IMR-90 (cell line): ENCODE measurements at regions not wholly inside any gene's neighbourhood (a gene's known extent, or its start where the extent isn't known, plus 50 kb on each side); places are given as distances from the start of the nearest gene placed in this dataset.

ENCODE experiments used
- ATAC-seq: fragments of 200-7000 bp; cut with Tn5 transposase; 2 replicates; pipeline ENCODE4 v1.9.1; 2020; ENCODE audit warnings: low read depth, mild to moderate bottlenecking, moderate library complexity
- BruUV-seq: library from RNA; stranded (reverse); fragments of 400-500 nt; replicated peaks from 2 replicates; lab custom pipeline; 2021; lab: Mats Ljungman, UMichigan
- CTCF ChIA-PET: fragments of 300-600 bp; formaldehyde crosslinking; extraction: SDS; loops from one replicate; lab custom pipeline; 2021; ENCODE audit warnings: antibody characterized with exemption; lab: Yijun Ruan, JAX
- POLR2A ChIA-PET: fragments of 300-600 bp; sonication (Branson Sonifier 250); formaldehyde crosslinking; loops from one replicate; lab custom pipeline; 2022; ENCODE audit warnings: antibody characterized with exemption; ENCODE audit not compliant: unreplicated experiment; lab: Charles Lee
- DNase-seq: peaks from one replicate; pipeline ENCODE4 v3.0.0; 2013
- H2AFZ ChIP-seq: replicated peaks from 2 replicates; pipeline ENCODE3; 2013; ENCODE audit warnings: low read length, mild to moderate bottlenecking; ENCODE audit not compliant: poor library complexity
- H2AK5ac ChIP-seq: 2 replicates; pipeline ENCODE4 v1.6.1; 2013; ENCODE audit warnings: low read depth, low read length, inconsistent platforms
- H2AK9ac ChIP-seq: replicated peaks from 2 replicates; pipeline ENCODE3; 2013; ENCODE audit warnings: mild to moderate bottlenecking, low read depth, low read length, moderate library complexity; ENCODE audit not compliant: poor library complexity
- H2BK120ac ChIP-seq: 2 replicates; pipeline ENCODE4 v1.6.1; 2013; ENCODE audit warnings: low read depth, low read length, inconsistent platforms
- H2BK15ac ChIP-seq: 3 replicates; pipeline ENCODE4 v1.6.1; 2013; ENCODE audit warnings: low read depth, low read length, inconsistent platforms
- H2BK20ac ChIP-seq: 2 replicates; pipeline ENCODE4 v1.6.1; 2013; ENCODE audit warnings: low read depth, mild to moderate bottlenecking, inconsistent platforms, low read length, moderate library complexity
- H2BK5ac ChIP-seq: 2 replicates; pipeline ENCODE4 v1.6.1; 2013; ENCODE audit warnings: mild to moderate bottlenecking, low read depth, low read length, inconsistent platforms; ENCODE audit not compliant: poor library complexity, severe bottlenecking
- H3K14ac ChIP-seq: replicated peaks from 2 replicates; pipeline ENCODE4 v1.6.1; 2013; ENCODE audit warnings: low read depth, low read length, inconsistent platforms
- H3K18ac ChIP-seq: 2 replicates; pipeline ENCODE4 v1.6.1; 2013; ENCODE audit warnings: low read depth, low read length, control low read depth
- H3K23ac ChIP-seq: 2 replicates; pipeline ENCODE4 v1.6.1; 2013; ENCODE audit warnings: low read depth, low read length, inconsistent platforms
- H3K27ac ChIP-seq: 2 replicates; pipeline ENCODE4 v1.5.1; 2013; ENCODE audit warnings: mild to moderate bottlenecking, control low read depth, low read length; ENCODE audit not compliant: insufficient read depth
- H3K27me3 ChIP-seq: 2 replicates; pipeline ENCODE4 v1.6.1; 2013; ENCODE audit warnings: low read length; ENCODE audit not compliant: control insufficient read depth, insufficient read depth
- H3K36me3 ChIP-seq: 2 replicates; pipeline ENCODE4 v1.6.1; 2013; ENCODE audit warnings: low read length, mixed read lengths; ENCODE audit not compliant: control insufficient read depth, insufficient read depth
- H3K4ac ChIP-seq: 2 replicates; pipeline ENCODE4 v1.6.1; 2013; ENCODE audit warnings: low read depth, low read length, inconsistent platforms
- H3K4me1 ChIP-seq: 2 replicates; pipeline ENCODE4 v1.6.1; 2013; ENCODE audit warnings: low read length, mixed read lengths; ENCODE audit not compliant: control insufficient read depth, insufficient read depth
- H3K4me2 ChIP-seq: 2 replicates; pipeline ENCODE4 v1.6.1; 2013; ENCODE audit warnings: low read depth, mild to moderate bottlenecking, control low read depth, low read length, moderate library complexity
- H3K4me3 ChIP-seq: 2 replicates; pipeline ENCODE4 v1.5.1; 2013; ENCODE audit warnings: low read depth, mild to moderate bottlenecking, control low read depth, low read length, moderate library complexity; ENCODE audit not compliant: insufficient read depth
- H3K56ac ChIP-seq: 2 replicates; pipeline ENCODE4 v1.6.1; 2013; ENCODE audit warnings: low read length, inconsistent platforms; ENCODE audit not compliant: insufficient read depth; ENCODE audit errors: extremely low read depth
- H3K79me1 ChIP-seq, 2 experiments: 2 replicates each; pipeline ENCODE4 v1.6.1; 2013; ENCODE audit warnings: low read length in 2 of 2, inconsistent platforms in 1 of 2, low read depth in 1 of 2
- H3K9ac ChIP-seq: 2 replicates; pipeline ENCODE4 v1.6.1; 2013; ENCODE audit warnings: low read depth, low read length, control low read depth
- H3K9me1 ChIP-seq: 2 replicates; pipeline ENCODE4 v1.6.1; 2013; ENCODE audit warnings: low read length, inconsistent platforms; ENCODE audit not compliant: insufficient read depth
- H3K9me3 ChIP-seq: 2 replicates; pipeline ENCODE4 v1.6.1; 2013; ENCODE audit warnings: low read length; ENCODE audit not compliant: control insufficient read depth, insufficient read depth
- H4K20me1 ChIP-seq: 2 replicates; pipeline ENCODE4 v1.6.1; 2013; ENCODE audit warnings: low read length, inconsistent platforms; ENCODE audit not compliant: insufficient read depth
- H4K5ac ChIP-seq: 2 replicates; pipeline ENCODE4 v1.6.1; 2013; ENCODE audit warnings: mild to moderate bottlenecking, low read depth, low read length, control low read depth
- H4K8ac ChIP-seq, 2 experiments: 2 replicates each; pipeline ENCODE4 v1.6.1; 2013; ENCODE audit warnings: low read depth in 2 of 2, low read length in 2 of 2, control low read depth in 1 of 2, inconsistent platforms in 1 of 2
- H4K91ac ChIP-seq: 2 replicates; pipeline ENCODE4 v1.6.1; 2013; ENCODE audit warnings: low read depth, low read length, inconsistent platforms; ENCODE audit not compliant: insufficient read depth
- MAZ ChIP-seq: IDR thresholded peaks from 2 replicates; pipeline ENCODE4 v1.6.1; 2012; ENCODE audit warnings: low read depth, mild to moderate bottlenecking, low read length, improper control_type of control experiment, moderate library complexity, borderline replicate concordance
- NFE2L2 ChIP-seq: fragments of 150-350 bp; IDR thresholded peaks from 2 replicates; pipeline ENCODE4 v1.6.1; 2016; ENCODE audit warnings: low read depth, mild to moderate bottlenecking, low read length
- RAD21 ChIP-seq: IDR thresholded peaks from 2 replicates; pipeline ENCODE4 v1.6.1; 2012; ENCODE audit warnings: low read length, improper control_type of control experiment
- RCOR1 ChIP-seq: IDR thresholded peaks from 2 replicates; pipeline ENCODE4 v1.6.1; 2012; ENCODE audit warnings: mild to moderate bottlenecking, low read length, improper control_type of control experiment; ENCODE audit not compliant: insufficient replicate concordance
- RFX5 ChIP-seq: IDR thresholded peaks from 2 replicates; pipeline ENCODE4 v1.8.0; 2012; ENCODE audit warnings: low read depth, mild to moderate bottlenecking, low read length, moderate library complexity
- SMC3 ChIP-seq: fragments of 150-350 bp; IDR thresholded peaks from 2 replicates; pipeline ENCODE4 v1.6.1; 2016; ENCODE audit warnings: low read depth, mild to moderate bottlenecking, antibody characterized with exemption, low read length, moderate library complexity
- WGBS, 2 experiments: methylation state at CpG; one replicate each; pipeline versions ENCODE4 v1.1.5 to v1.1.7; 2013; ENCODE audit warnings: missing lambda C conversion rate in 2 of 2; ENCODE audit not compliant: insufficient read length in 1 of 2; ENCODE audit errors: extremely low coverage in 2 of 2; 5-methylcytosine and 5-hydroxymethylcytosine counted together
- dilution Hi-C: fragments of 300-500 bp; cut with HindIII; formaldehyde crosslinking; loops from one replicate; pipeline ENCODE4 v1.14.3; 2018; ENCODE audit warnings: low sequenced_read_pairs; ENCODE audit not compliant: unreplicated experiment
- in situ Hi-C: fragments of 300-500 bp; cut with MboI; formaldehyde crosslinking; loops from 3 replicates; pipeline ENCODE4 v1.14.3; 2019; ENCODE audit warnings: low sequenced_read_pairs, inconsistent platforms, mixed read lengths
- intact Hi-C: fragments of 100-400 bp; cut with micrococcal nuclease; formaldehyde crosslinking; loops from 2 replicates; pipeline ENCODE4 v1.10.0; 2022
- TF ChIP-seq, protein P1 (sequence below): conservative IDR thresholded peaks from 2 replicates; pipeline ENCODE4 v1.5.1; 2012; ENCODE audit warnings: mild to moderate bottlenecking, low read depth, low read length, improper control_type of control experiment

DNA sequence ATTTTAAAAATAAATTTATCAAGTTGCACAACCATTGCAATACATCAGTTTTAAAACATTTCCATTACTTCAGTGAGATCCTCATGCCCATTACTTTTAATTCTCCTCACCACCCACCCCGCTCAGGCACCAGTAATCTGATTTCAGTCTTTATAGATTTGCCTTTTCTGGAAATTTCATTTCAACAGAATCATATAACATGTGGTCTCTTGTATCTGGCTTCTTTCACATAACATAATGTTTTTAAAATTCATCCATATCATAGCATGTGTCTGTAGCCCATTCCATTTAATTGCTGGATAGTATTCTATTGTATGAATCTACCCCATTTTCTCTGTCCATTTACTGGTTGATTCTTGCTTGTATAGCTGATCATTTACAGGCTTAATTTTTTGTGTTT is 110.3 kb upstream of the TMEM108 start:
- dilution Hi-C loops (no loop called here), intact Hi-C loops (no loop called here), in situ Hi-C loops (no loop called here)
- H3K4ac ChIP-seq = no peak overlapping the region
- ATAC-seq = no peak
- H3K9me1 ChIP-seq = no peaks in the 10 kb centered on the region
- no peak overlapping the region for H2BK120ac ChIP-seq
- ChIA-PET POLR2A (no interaction called here), CTCF (no interaction called here)
- DNase-seq = no peak
- no peaks in the 10 kb centered on the region for H3K36me3 ChIP-seq
- WGBS, 2 experiments = no CpG with 5 or more reads among the region's 1 CpG
- H3K14ac ChIP-seq = no peak overlapping the region
- no peak overlapping the region for H3K18ac ChIP-seq
- no peak overlapping the region for H3K56ac ChIP-seq
- H2AK9ac ChIP-seq = no peak overlapping the region
- no peak overlapping the region for H2AK5ac ChIP-seq
- H3K27me3 ChIP-seq = no peaks in the 10 kb centered on the region
- BruUV-seq = no TSS peak
- no peak overlapping the region for H2AFZ ChIP-seq
- H4K20me1 ChIP-seq = no peaks in the 10 kb centered on the region
- no peak overlapping the region for H2BK5ac ChIP-seq
- no peak overlapping the region for H2BK20ac ChIP-seq
- no peak overlapping the region for H3K4me3 ChIP-seq
- no peaks in the 10 kb centered on the region for H3K4me1 ChIP-seq
- no peak overlapping the region for H2BK15ac ChIP-seq
- H4K5ac ChIP-seq = no peak overlapping the region
- H4K8ac ChIP-seq = no peak overlapping the region
- no peaks in the 10 kb centered on the region for H3K9me3 ChIP-seq
- no peak overlapping the region for H4K91ac ChIP-seq
- TF ChIP-seq RAD21 (no peak), RCOR1 (no peak), RFX5 (no peak), SMC3 (no peak), MAZ (no peak), NFE2L2 (no peak)
- TF ChIP-seq, protein P1, sequence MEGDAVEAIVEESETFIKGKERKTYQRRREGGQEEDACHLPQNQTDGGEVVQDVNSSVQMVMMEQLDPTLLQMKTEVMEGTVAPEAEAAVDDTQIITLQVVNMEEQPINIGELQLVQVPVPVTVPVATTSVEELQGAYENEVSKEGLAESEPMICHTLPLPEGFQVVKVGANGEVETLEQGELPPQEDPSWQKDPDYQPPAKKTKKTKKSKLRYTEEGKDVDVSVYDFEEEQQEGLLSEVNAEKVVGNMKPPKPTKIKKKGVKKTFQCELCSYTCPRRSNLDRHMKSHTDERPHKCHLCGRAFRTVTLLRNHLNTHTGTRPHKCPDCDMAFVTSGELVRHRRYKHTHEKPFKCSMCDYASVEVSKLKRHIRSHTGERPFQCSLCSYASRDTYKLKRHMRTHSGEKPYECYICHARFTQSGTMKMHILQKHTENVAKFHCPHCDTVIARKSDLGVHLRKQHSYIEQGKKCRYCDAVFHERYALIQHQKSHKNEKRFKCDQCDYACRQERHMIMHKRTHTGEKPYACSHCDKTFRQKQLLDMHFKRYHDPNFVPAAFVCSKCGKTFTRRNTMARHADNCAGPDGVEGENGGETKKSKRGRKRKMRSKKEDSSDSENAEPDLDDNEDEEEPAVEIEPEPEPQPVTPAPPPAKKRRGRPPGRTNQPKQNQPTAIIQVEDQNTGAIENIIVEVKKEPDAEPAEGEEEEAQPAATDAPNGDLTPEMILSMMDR = no peak
- H3K23ac ChIP-seq = no peak overlapping the region
- H3K4me2 ChIP-seq = no peak overlapping the region
- H3K79me1 ChIP-seq = no peaks in the 10 kb centered on the region
- no peak overlapping the region for H3K9ac ChIP-seq
- no peak overlapping the region for H3K27ac ChIP-seq
